ENCODE measurements at regions not wholly inside any gene's neighbourhood (a gene's known extent, or its start where the extent isn't known, plus 50 kb on each side); places are given as distances from the start of the nearest gene placed in this dataset.
"Not testable (repeated sequence)": the region's sequence is repeated elsewhere in the genome, so short reads cannot be mapped to it uniquely, and the experiment has no call there.

DNA sequence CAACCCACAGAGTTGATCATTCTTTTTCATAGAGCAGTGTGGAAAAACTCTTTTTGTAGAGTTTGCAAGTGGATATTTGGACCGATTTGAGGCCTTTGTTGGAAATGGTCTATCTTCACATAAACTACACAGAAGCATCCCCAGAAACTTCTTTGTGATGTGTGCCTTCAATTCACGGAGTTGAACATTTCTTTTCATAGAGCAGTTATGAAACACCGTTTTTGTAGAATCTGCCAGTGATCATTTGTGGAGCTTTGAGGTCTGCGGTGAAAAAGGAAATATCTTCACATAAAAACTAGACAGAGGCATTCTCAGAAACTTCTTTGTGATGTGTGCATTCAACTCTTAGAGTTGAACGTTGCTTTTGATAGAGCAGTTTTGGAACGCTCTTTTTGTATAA lies 618.4 kb upstream of the ZNF337 start:
- Histone ChIP-seq H3K36me3 (no peaks in the 10 kb centered on the region), H3K27ac (no peak overlapping the region), H3K4me3 (no peak overlapping the region), H3K27me3 (no peaks in the 10 kb centered on the region), H3K4me1 (no peaks in the 10 kb centered on the region), H3K9me3 (no peaks in the 10 kb centered on the region)
- 86 to 91% (median 87%) methylated on average over 6 of the region's 6 CpGs for WGBS, 5 donors
- no peak for DNase-seq
- intact Hi-C loops (cut with DNase I; ENCODE audit: low total_unique reads): no loop called here
- no peak for TF ChIP-seq POLR2AphosphoS5 (IDR thresholded peaks at IDR 0.05)
- no peak for TF ChIP-seq POLR2A (IDR thresholded peaks at IDR 0.05)
- TF ChIP-seq, protein P1, sequence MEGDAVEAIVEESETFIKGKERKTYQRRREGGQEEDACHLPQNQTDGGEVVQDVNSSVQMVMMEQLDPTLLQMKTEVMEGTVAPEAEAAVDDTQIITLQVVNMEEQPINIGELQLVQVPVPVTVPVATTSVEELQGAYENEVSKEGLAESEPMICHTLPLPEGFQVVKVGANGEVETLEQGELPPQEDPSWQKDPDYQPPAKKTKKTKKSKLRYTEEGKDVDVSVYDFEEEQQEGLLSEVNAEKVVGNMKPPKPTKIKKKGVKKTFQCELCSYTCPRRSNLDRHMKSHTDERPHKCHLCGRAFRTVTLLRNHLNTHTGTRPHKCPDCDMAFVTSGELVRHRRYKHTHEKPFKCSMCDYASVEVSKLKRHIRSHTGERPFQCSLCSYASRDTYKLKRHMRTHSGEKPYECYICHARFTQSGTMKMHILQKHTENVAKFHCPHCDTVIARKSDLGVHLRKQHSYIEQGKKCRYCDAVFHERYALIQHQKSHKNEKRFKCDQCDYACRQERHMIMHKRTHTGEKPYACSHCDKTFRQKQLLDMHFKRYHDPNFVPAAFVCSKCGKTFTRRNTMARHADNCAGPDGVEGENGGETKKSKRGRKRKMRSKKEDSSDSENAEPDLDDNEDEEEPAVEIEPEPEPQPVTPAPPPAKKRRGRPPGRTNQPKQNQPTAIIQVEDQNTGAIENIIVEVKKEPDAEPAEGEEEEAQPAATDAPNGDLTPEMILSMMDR (IDR thresholded peaks at IDR 0.05): no peak
- TF ChIP-seq EP300 (IDR thresholded peaks at IDR 0.05): no peak

DNA sequence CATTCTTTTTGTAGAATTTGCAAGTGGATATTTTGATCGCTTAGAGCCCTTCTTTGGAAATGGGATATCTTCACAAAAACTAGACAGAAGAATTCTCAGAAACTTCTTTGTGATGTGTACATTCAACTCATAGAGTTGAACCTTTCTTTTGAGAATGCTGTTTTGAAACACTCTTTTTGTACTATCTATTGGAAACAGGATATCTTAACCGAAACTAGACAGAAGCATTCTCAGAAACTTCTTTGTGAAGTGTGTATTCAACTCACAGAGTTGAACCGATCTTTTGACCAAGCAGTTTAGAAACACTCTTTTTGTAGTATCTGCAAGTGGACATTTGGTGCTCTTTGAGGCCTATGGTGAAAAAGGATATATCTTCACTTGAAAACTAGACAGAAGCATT lies 613.1 kb upstream of the ZNF337 start:
- H3K9me3 ChIP-seq; H3K4me1 ChIP-seq; DNase-seq; H3K27me3 ChIP-seq; H3K27ac ChIP-seq; H3K4me3 ChIP-seq; H3K36me3 ChIP-seq; intact Hi-C loops (cut with DNase I; ENCODE audit: low total_unique reads): not testable (repeated sequence)
- WGBS, 5 donors: 85 to 96% (median 89%) methylated on average over 3 of the region's 3 CpGs

DNA sequence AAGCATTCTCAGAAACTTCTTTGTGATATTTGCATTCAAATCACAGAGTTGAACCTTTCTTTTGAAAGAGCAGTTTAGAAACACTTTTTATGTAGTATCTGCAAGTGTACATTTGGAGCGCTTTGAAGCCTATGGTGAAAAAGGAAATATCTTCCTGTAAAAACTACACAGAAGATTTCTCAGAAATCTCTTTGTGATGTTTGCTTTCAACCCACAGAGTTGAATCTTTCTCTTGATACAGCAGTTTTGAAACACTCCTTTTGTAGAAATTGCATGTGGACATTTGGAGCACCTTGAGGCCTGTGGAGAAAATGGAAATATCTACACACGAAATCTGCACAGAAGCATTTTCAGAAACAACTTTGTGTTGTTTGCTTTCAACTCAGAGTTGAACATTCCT lies 612.3 kb upstream of the ZNF337 start:
- no peak overlapping the region for H3K27ac ChIP-seq
- intact Hi-C loops (cut with DNase I; ENCODE audit: low total_unique reads): no loop called here
- TF ChIP-seq, protein P1 (IDR thresholded peaks at IDR 0.05): no peak
- TF ChIP-seq POLR2AphosphoS5 (IDR thresholded peaks at IDR 0.05) (no peak), POLR2A (IDR thresholded peaks at IDR 0.05) (no peak), EP300 (IDR thresholded peaks at IDR 0.05) (no peak)
- no peaks in the 10 kb centered on the region for H3K9me3 ChIP-seq
- no peaks in the 10 kb centered on the region for H3K27me3 ChIP-seq
- H3K36me3 ChIP-seq: no peaks in the 10 kb centered on the region
- no peak for DNase-seq
- no peaks in the 10 kb centered on the region for H3K4me1 ChIP-seq
- WGBS, 5 donors: 76 to 85% (median 80%) methylated on average over 2 of the region's 2 CpGs
- no peak overlapping the region for H3K4me3 ChIP-seq

DNA sequence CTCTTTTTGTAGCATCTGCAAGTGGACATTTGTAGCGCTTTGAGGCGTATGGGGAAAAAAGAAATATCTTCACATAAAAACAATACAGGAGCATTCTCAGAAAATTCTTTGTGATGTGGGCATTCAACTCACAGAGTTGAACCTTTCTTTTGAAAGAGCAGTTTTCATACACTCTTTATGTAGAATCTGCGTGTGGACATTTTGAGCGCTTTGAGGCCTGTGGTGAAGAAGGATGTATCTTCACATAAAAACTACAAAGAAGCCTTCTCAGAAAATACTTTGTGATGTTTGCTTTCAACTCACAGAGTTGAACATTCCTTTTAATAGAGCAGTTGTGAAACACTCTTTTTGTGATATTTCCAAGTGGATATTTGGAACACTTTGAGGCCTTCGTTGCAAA lies 598.4 kb upstream of the ZNF337 start:
- intact Hi-C loops (cut with DNase I; ENCODE audit: low total_unique reads): no loop called here

DNA sequence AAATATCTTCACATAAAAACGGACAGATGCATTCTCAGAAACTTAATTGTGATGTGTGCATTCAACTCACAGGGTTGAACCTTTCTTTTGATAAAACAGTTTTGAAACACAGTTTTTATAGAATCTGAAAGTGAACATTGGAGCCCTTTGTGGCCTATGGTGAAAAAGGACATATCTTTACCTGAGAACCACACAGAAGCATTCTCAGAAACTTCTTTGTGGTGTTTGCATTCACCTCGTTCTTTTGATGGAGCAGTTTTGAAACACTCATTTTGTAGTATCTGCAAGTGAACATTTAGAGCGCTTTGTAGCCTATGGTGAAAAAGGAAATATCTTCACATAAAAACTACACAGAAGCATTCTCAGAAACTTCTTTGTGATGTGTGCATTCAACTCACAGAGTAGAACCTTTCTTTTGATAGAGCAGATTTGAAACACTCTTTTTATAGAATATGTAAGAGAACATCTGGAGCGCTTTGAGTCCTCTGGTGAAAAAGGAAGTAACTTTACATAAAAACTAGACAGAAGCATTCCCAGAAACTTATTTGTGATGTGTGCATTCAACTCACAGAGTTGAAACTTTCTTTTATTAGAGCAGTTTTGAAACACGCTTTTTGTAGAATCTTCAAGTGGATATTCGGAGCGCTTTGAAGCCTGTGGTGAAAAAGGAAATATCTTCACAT lies 591.9 kb upstream of the ZNF337 start:
- H3K4me1 ChIP-seq; DNase-seq; H3K27ac ChIP-seq; H3K9me3 ChIP-seq; intact Hi-C loops (cut with DNase I; ENCODE audit: low total_unique reads); H3K4me3 ChIP-seq; H3K27me3 ChIP-seq; H3K36me3 ChIP-seq: not testable (repeated sequence)
- 82 to 91% (median 88%) methylated on average over 7 of the region's 7 CpGs for WGBS, 5 donors

More for the DNA sequence above, 598.4 kb upstream of the ZNF337 start:
- TF ChIP-seq, protein P1 (IDR thresholded peaks at IDR 0.05): no peak
- TF ChIP-seq POLR2A (IDR thresholded peaks at IDR 0.05) (no peak), EP300 (IDR thresholded peaks at IDR 0.05) (no peak), POLR2AphosphoS5 (IDR thresholded peaks at IDR 0.05) (no peak)
- WGBS, 5 donors: 92 to 98% (median 96%) methylated on average over 5 of the region's 5 CpGs
- no peaks in the 10 kb centered on the region for H3K36me3 ChIP-seq
- H3K4me3 ChIP-seq: no peak overlapping the region
- peaks cover 0 to 5% (median 0%) of the 10 kb centered on the region in 4 donors for H3K9me3 ChIP-seq
- H3K27ac ChIP-seq: no peak overlapping the region
- H3K4me1 ChIP-seq: no peaks in the 10 kb centered on the region
- no peak for DNase-seq
- H3K27me3 ChIP-seq: no peaks in the 10 kb centered on the region

Data from stomach (tissue), 8 donors.